ENCODE measurements at regions not wholly inside any gene's neighbourhood (a gene's known extent, or its start where the extent isn't known, plus 50 kb on each side); places are given as distances from the start of the nearest gene placed in this dataset.

DNA sequence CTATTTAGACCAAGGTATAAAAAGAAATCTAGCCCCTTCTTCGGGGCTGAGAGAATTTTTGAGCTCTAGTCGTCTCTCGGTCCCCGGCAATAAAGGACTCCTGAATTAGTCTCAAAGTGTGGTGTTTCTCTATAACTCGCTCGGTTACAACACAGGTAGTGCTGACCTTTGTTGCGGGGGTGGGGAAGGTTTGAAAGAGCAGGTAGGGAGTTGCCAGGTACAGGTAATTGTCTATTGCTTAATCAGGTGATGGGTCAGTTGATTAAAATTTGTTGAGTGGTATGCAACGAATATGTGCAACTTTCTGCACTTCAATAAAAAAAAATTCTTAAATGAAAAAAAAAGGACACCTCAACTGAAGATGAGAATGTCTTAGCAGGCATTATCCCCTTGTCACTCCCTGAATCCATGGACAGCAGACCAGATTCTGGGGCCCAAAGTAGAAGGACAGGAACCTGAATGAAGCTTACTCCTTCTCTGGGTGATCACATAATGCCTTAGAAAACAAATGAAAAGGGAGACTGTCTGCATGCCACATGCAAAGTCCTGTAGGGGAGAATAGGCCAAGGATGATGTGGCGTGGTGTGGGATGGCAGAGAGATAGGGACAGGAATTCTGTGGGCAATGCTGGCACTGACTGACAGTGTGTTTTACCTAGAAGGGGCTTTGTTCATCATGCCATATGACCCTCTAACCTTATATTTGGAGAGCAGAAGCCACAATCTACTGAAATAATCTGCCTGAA lies 157.6 kb upstream of the OLIG3 start:
- 81% methylated on average over 3 of the region's 9 CpGs; no CpG with 5 or more reads in 1 of the 2 experiments for WGBS, 2 experiments (ENCODE audit: extremely low coverage in 2 of 2, insufficient read length in 1 of 2)
- no peak overlapping the region for H3K9ac ChIP-seq (ENCODE audit: low read depth, low read length)
- no peak overlapping the region for H2AK5ac ChIP-seq (ENCODE audit: low read depth, low read length)
- no peaks in the 10 kb centered on the region for H4K20me1 ChIP-seq (ENCODE audit: insufficient read depth, low read length)
- no peak overlapping the region for H2AFZ ChIP-seq (replicated peaks; ENCODE audit: low read length, poor library complexity)
- no peak overlapping the region for H2AK9ac ChIP-seq (replicated peaks; ENCODE audit: low read depth, low read length, poor library complexity)
- H4K91ac ChIP-seq (ENCODE audit: insufficient read depth, low read depth, low read length), result no peak overlapping the region
- H3K9me3 ChIP-seq (ENCODE audit: control insufficient read depth, insufficient read depth, low read length), result peaks cover 5% of the 10 kb centered on the region; the same call in 1 of the 2 replicates
- no peak overlapping the region for H4K5ac ChIP-seq (ENCODE audit: low read depth, low read length)
- no peak for ATAC-seq (ENCODE audit: low read depth)
- ChIA-PET CTCF (no interaction called here), POLR2A (ENCODE audit: unreplicated experiment) (no interaction called here)
- H3K23ac ChIP-seq (ENCODE audit: low read depth, low read length), result no peak overlapping the region
- H3K4me3 ChIP-seq (ENCODE audit: insufficient read depth, low read depth, low read length), result no peak overlapping the region
- no peak overlapping the region for H4K8ac ChIP-seq (ENCODE audit: low read depth in 2 of 2, low read length in 2 of 2)
- no peak overlapping the region for H3K27ac ChIP-seq (ENCODE audit: insufficient read depth, low read length)
- H3K4ac ChIP-seq (ENCODE audit: low read depth, low read length), result no peak overlapping the region
- no TSS peak for BruUV-seq (replicated peaks)
- DNase-seq, result no peak
- no peak overlapping the region for H3K4me2 ChIP-seq (ENCODE audit: low read depth, low read length)
- TF ChIP-seq CEBPB (IDR thresholded peaks at IDR 0.05; ENCODE audit: low read depth, low read length), result no peak
- no peak for TF ChIP-seq SMC3 (IDR thresholded peaks at IDR 0.05; ENCODE audit: low read depth, low read length)
- no peak for TF ChIP-seq CHD1 (IDR thresholded peaks at IDR 0.05; ENCODE audit: low read depth, low read length)
- no peak for TF ChIP-seq NFE2L2 (IDR thresholded peaks at IDR 0.05; ENCODE audit: low read depth, low read length)
- TF ChIP-seq, protein P1, sequence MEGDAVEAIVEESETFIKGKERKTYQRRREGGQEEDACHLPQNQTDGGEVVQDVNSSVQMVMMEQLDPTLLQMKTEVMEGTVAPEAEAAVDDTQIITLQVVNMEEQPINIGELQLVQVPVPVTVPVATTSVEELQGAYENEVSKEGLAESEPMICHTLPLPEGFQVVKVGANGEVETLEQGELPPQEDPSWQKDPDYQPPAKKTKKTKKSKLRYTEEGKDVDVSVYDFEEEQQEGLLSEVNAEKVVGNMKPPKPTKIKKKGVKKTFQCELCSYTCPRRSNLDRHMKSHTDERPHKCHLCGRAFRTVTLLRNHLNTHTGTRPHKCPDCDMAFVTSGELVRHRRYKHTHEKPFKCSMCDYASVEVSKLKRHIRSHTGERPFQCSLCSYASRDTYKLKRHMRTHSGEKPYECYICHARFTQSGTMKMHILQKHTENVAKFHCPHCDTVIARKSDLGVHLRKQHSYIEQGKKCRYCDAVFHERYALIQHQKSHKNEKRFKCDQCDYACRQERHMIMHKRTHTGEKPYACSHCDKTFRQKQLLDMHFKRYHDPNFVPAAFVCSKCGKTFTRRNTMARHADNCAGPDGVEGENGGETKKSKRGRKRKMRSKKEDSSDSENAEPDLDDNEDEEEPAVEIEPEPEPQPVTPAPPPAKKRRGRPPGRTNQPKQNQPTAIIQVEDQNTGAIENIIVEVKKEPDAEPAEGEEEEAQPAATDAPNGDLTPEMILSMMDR (conservative IDR thresholded peaks at IDR 0.05; ENCODE audit: low read depth, low read length), result no peak
- no peak for TF ChIP-seq RCOR1 (IDR thresholded peaks at IDR 0.05; ENCODE audit: insufficient replicate concordance, low read length)
- TF ChIP-seq MAZ (IDR thresholded peaks at IDR 0.05; ENCODE audit: borderline replicate concordance, low read depth, low read length), result no peak
- TF ChIP-seq, protein P2, sequence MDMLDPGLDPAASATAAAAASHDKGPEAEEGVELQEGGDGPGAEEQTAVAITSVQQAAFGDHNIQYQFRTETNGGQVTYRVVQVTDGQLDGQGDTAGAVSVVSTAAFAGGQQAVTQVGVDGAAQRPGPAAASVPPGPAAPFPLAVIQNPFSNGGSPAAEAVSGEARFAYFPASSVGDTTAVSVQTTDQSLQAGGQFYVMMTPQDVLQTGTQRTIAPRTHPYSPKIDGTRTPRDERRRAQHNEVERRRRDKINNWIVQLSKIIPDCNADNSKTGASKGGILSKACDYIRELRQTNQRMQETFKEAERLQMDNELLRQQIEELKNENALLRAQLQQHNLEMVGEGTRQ (IDR thresholded peaks at IDR 0.05; ENCODE audit: low read depth, low read length), result no peak
- TF ChIP-seq RFX5 (IDR thresholded peaks at IDR 0.05; ENCODE audit: low read depth, low read length), result no peak
- H2BK15ac ChIP-seq (ENCODE audit: low read depth, low read length), result no peak overlapping the region
- in situ Hi-C loops (cut with MboI; ENCODE audit: low sequenced_read_pairs), result no loop called here
- H3K56ac ChIP-seq (ENCODE audit: extremely low read depth, insufficient read depth, low read length), result no peak overlapping the region
- dilution Hi-C loops (cut with HindIII; ENCODE audit: low sequenced_read_pairs, unreplicated experiment), result no loop called here
- H3K14ac ChIP-seq (replicated peaks; ENCODE audit: low read depth, low read length), result no peak overlapping the region
- no peak overlapping the region for H2BK20ac ChIP-seq (ENCODE audit: low read depth, low read length)
- no peak overlapping the region for H2BK120ac ChIP-seq (ENCODE audit: low read depth, low read length)
- no peak overlapping the region for H3K18ac ChIP-seq (ENCODE audit: low read depth, low read length)
- H3K36me3 ChIP-seq (ENCODE audit: control insufficient read depth, insufficient read depth, low read length), result no peaks in the 10 kb centered on the region
- no peaks in the 10 kb centered on the region for H3K79me1 ChIP-seq (ENCODE audit: low read depth in 1 of 2, low read length in 2 of 2)
- peaks cover 2% of the 10 kb centered on the region; the same call in 1 of the 2 replicates for H3K27me3 ChIP-seq (ENCODE audit: control insufficient read depth, insufficient read depth, low read length)
- no peaks in the 10 kb centered on the region for H3K4me1 ChIP-seq (ENCODE audit: control insufficient read depth, insufficient read depth, low read length)
- H2BK5ac ChIP-seq (ENCODE audit: low read depth, low read length, poor library complexity, severe bottlenecking), result no peak overlapping the region
- intact Hi-C loops (cut with micrococcal nuclease), result no loop called here
- no peaks in the 10 kb centered on the region for H3K9me1 ChIP-seq (ENCODE audit: insufficient read depth, low read length)
